ENCODE measurements at regions not wholly inside any gene's neighbourhood (a gene's known extent, or its start where the extent isn't known, plus 50 kb on each side); places are given as distances from the start of the nearest gene placed in this dataset.

- TF ChIP-seq, protein P1, sequence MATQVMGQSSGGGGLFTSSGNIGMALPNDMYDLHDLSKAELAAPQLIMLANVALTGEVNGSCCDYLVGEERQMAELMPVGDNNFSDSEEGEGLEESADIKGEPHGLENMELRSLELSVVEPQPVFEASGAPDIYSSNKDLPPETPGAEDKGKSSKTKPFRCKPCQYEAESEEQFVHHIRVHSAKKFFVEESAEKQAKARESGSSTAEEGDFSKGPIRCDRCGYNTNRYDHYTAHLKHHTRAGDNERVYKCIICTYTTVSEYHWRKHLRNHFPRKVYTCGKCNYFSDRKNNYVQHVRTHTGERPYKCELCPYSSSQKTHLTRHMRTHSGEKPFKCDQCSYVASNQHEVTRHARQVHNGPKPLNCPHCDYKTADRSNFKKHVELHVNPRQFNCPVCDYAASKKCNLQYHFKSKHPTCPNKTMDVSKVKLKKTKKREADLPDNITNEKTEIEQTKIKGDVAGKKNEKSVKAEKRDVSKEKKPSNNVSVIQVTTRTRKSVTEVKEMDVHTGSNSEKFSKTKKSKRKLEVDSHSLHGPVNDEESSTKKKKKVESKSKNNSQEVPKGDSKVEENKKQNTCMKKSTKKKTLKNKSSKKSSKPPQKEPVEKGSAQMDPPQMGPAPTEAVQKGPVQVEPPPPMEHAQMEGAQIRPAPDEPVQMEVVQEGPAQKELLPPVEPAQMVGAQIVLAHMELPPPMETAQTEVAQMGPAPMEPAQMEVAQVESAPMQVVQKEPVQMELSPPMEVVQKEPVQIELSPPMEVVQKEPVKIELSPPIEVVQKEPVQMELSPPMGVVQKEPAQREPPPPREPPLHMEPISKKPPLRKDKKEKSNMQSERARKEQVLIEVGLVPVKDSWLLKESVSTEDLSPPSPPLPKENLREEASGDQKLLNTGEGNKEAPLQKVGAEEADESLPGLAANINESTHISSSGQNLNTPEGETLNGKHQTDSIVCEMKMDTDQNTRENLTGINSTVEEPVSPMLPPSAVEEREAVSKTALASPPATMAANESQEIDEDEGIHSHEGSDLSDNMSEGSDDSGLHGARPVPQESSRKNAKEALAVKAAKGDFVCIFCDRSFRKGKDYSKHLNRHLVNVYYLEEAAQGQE (IDR thresholded peaks at IDR 0.05), result no peak
- no peak for TF ChIP-seq EP300 (IDR thresholded peaks at IDR 0.05)
- no peak for TF ChIP-seq RFX5 (IDR thresholded peaks at IDR 0.05)
- TF ChIP-seq RCOR1 (IDR thresholded peaks at IDR 0.05; ENCODE audit: low read depth, low read length), result no peak
- no peak for TF ChIP-seq POLR2A (IDR thresholded peaks at IDR 0.05; ENCODE audit: low read length)
Observed at GRCh38 chr14:65177551-65177950, 75.2 kb upstream of the MAX start.

Measured in A549 (cell line).